ENCODE measurements at regions not wholly inside any gene's neighbourhood (a gene's known extent, or its start where the extent isn't known, plus 50 kb on each side); places are given as distances from the start of the nearest gene placed in this dataset.

- no peak for DNase-seq
These were observed 51.4 kb upstream of the TMEM72 start for GRCh38 chr10:44859546-44860285.

GRCh38 chr10:44860811-44861736 is 50.1 kb upstream of the TMEM72 start:
- no peak for DNase-seq

Data from OCI-M1 (cell line).